ENCODE measurements at regions not wholly inside any gene's neighbourhood (a gene's known extent, or its start where the extent isn't known, plus 50 kb on each side); places are given as distances from the start of the nearest gene placed in this dataset.

GRCh38 chr2:133970641-133971040, 283.2 kb upstream of the MGAT5 start:
- TF ChIP-seq CTCF (IDR thresholded peaks at IDR 0.05): no peak
- DNase-seq (ENCODE audit: low spot score): no peak
- ATAC-seq (ENCODE audit: low FRiP score): no peak

- TF ChIP-seq CTCF (IDR thresholded peaks at IDR 0.05): no peak
- no peak for ATAC-seq (ENCODE audit: low FRiP score)
- no peak for DNase-seq (ENCODE audit: low spot score)
Observed at GRCh38 chr2:133972297-133972696, 281.6 kb upstream of the MGAT5 start.

- no peak for DNase-seq (ENCODE audit: low spot score)
- no peak for ATAC-seq (ENCODE audit: low FRiP score)
- TF ChIP-seq CTCF (IDR thresholded peaks at IDR 0.05): no peak
Observed at GRCh38 chr2:133972786-133973185, 281.1 kb upstream of the MGAT5 start.

GRCh38 chr2:133974353-133974752, 279.5 kb upstream of the MGAT5 start:
- DNase-seq (ENCODE audit: low spot score) (no peak), ATAC-seq (ENCODE audit: low FRiP score) (no peak)
- TF ChIP-seq CTCF (IDR thresholded peaks at IDR 0.05): no peak

- DNase-seq (ENCODE audit: low spot score) (no peak), ATAC-seq (ENCODE audit: low FRiP score) (no peak)
Observed at GRCh38 chr2:133975135-133975534, 278.7 kb upstream of the MGAT5 start.

GRCh38 chr2:133975676-133976428, 278.0 kb upstream of the MGAT5 start:
- TF ChIP-seq CTCF (IDR thresholded peaks at IDR 0.05): no peak
- no peak for DNase-seq (ENCODE audit: low spot score)
- no peak for ATAC-seq (ENCODE audit: low FRiP score)

More at GRCh38 chr2:133975135-133975534, 278.7 kb upstream of the MGAT5 start:
- no peak for TF ChIP-seq CTCF (IDR thresholded peaks at IDR 0.05)

- no peak for ATAC-seq (ENCODE audit: low FRiP score)
- DNase-seq (ENCODE audit: low spot score): no peak
- TF ChIP-seq CTCF (IDR thresholded peaks at IDR 0.05): no peak
Observed at GRCh38 chr2:133976659-133977058, 277.2 kb upstream of the MGAT5 start.

All from omental fat pad (tissue), 3 donors.